WTC11 (cell line): ENCODE measurements at regions not wholly inside any gene's neighbourhood (a gene's known extent, or its start where the extent isn't known, plus 50 kb on each side); places are given as distances from the start of the nearest gene placed in this dataset.

Source experiments
- ATAC-seq: fragments of 200-7000 bp; cut with Tn5 transposase; 2 replicates; pipeline ENCODE4 v1.10.0; 2021; ENCODE audit warnings: mild to moderate bottlenecking, moderate library complexity
- CTCF ChIA-PET: fragments of 300-600 bp; sonication (Branson Sonifier 250); formaldehyde crosslinking; loops from one replicate; lab custom pipeline; 2021; ENCODE audit warnings: antibody characterized with exemption; lab: Charles Lee
- POLR2A ChIA-PET: fragments of 350-600 bp; sonication (Branson Sonifier 250); formaldehyde crosslinking; loops from one replicate; lab custom pipeline; 2021; ENCODE audit warnings: antibody characterized with exemption; lab: Charles Lee
- DNase-seq: peaks from one replicate; pipeline ENCODE4 v3.0.0; 2021; ENCODE audit warnings: low spot score
- H3K27ac Mint-ChIP-seq: 2 replicates; pipeline ENCODE4 v1.8.0; 2021; ENCODE audit warnings: mixed read lengths
- H3K27me3 Mint-ChIP-seq: 2 replicates; pipeline ENCODE4 v1.8.0; 2021; ENCODE audit warnings: low read depth, mild to moderate bottlenecking, moderate library complexity, mixed read lengths
- H3K36me3 Mint-ChIP-seq: 2 replicates; pipeline ENCODE4 v1.8.0; 2021; ENCODE audit warnings: mixed read lengths
- H3K4me1 Mint-ChIP-seq: 2 replicates; pipeline ENCODE4 v1.8.0; 2022; ENCODE audit warnings: mixed read lengths
- H3K4me3 Mint-ChIP-seq: 2 replicates; pipeline ENCODE4 v1.8.0; 2021; ENCODE audit warnings: mild to moderate bottlenecking, moderate library complexity, mixed read lengths
- H3K9me3 Mint-ChIP-seq: 2 replicates; pipeline ENCODE4 v1.8.0; 2021; ENCODE audit warnings: mixed read lengths
- ATF1 ChIP-seq: sonication (generic); formaldehyde crosslinking; IDR thresholded peaks from 2 replicates; pipeline ENCODE4 v1.8.1; 2023; ENCODE audit warnings: mild to moderate bottlenecking, moderate library complexity, missing genetic modification reagents
- FOXK1 ChIP-seq: sonication (generic); formaldehyde crosslinking; IDR thresholded peaks from 2 replicates; pipeline ENCODE4 v1.8.0; 2022; ENCODE audit warnings: mild to moderate bottlenecking, moderate library complexity, missing genetic modification reagents
- FOXP4 ChIP-seq: sonication (generic); formaldehyde crosslinking; IDR thresholded peaks from 2 replicates; pipeline ENCODE4 v1.8.0; 2022; ENCODE audit warnings: mild to moderate bottlenecking, missing genetic modification reagents
- HMGA2 ChIP-seq: fragments of 250-450 bp; sonication (Bioruptor Pico); IDR thresholded peaks from 2 replicates; pipeline ENCODE4 v1.4.0; 2021; ENCODE audit warnings: mild to moderate bottlenecking, moderate library complexity
- TP53 ChIP-seq: sonication (generic); formaldehyde crosslinking; IDR thresholded peaks from 2 replicates; pipeline ENCODE4 v1.8.1; 2023; ENCODE audit warnings: mild to moderate bottlenecking, missing genetic modification reagents
- ZNF281 ChIP-seq: sonication (generic); formaldehyde crosslinking; IDR thresholded peaks from 2 replicates; pipeline ENCODE4 v1.8.0; 2023; ENCODE audit warnings: mild to moderate bottlenecking, missing genetic modification reagents
- ZNF423 ChIP-seq: fragments of 250-450 bp; sonication (Bioruptor Pico); IDR thresholded peaks from 2 replicates; pipeline ENCODE4 v2.1.2; 2022; ENCODE audit warnings: mild to moderate bottlenecking, moderate library complexity
- ZNF532 ChIP-seq: fragments of 250-450 bp; sonication (Bioruptor Pico); IDR thresholded peaks from 2 replicates; pipeline ENCODE4 v1.9.0; 2021; ENCODE audit warnings: mild to moderate bottlenecking, borderline replicate concordance
- TF ChIP-seq, protein P1 (sequence below): sonication (generic); formaldehyde crosslinking; IDR thresholded peaks from 2 replicates; pipeline ENCODE4 v1.8.1; 2023; ENCODE audit warnings: mild to moderate bottlenecking, missing genetic modification reagents, borderline replicate concordance
- TF ChIP-seq, protein P2 (sequence below): sonication (generic); formaldehyde crosslinking; IDR thresholded peaks from 2 replicates; pipeline ENCODE4 v1.8.0; 2023; ENCODE audit warnings: missing genetic modification reagents, mild to moderate bottlenecking, borderline replicate concordance

GRCh38 chr2:121838551-121838950 is 83.1 kb downstream of the TSN start (continued):
- TF ChIP-seq, protein P1, sequence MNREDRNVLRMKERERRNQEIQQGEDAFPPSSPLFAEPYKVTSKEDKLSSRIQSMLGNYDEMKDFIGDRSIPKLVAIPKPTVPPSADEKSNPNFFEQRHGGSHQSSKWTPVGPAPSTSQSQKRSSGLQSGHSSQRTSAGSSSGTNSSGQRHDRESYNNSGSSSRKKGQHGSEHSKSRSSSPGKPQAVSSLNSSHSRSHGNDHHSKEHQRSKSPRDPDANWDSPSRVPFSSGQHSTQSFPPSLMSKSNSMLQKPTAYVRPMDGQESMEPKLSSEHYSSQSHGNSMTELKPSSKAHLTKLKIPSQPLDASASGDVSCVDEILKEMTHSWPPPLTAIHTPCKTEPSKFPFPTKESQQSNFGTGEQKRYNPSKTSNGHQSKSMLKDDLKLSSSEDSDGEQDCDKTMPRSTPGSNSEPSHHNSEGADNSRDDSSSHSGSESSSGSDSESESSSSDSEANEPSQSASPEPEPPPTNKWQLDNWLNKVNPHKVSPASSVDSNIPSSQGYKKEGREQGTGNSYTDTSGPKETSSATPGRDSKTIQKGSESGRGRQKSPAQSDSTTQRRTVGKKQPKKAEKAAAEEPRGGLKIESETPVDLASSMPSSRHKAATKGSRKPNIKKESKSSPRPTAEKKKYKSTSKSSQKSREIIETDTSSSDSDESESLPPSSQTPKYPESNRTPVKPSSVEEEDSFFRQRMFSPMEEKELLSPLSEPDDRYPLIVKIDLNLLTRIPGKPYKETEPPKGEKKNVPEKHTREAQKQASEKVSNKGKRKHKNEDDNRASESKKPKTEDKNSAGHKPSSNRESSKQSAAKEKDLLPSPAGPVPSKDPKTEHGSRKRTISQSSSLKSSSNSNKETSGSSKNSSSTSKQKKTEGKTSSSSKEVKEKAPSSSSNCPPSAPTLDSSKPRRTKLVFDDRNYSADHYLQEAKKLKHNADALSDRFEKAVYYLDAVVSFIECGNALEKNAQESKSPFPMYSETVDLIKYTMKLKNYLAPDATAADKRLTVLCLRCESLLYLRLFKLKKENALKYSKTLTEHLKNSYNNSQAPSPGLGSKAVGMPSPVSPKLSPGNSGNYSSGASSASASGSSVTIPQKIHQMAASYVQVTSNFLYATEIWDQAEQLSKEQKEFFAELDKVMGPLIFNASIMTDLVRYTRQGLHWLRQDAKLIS (CRISPR knock-in tag): no peak

- Mint-ChIP-seq H3K4me3 (no peak overlapping the region), H3K27me3 (peaks cover 33% of the 10 kb centered on the region), H3K9me3 (peaks cover 23% of the 10 kb centered on the region), H3K27ac (no peak overlapping the region), H3K36me3 (peaks cover 14% of the 10 kb centered on the region), H3K4me1 (no peaks in the 10 kb centered on the region)
- ChIA-PET CTCF (interaction anchor here (1.0 kb wide), 1 partner anchor 14 kb away, joined by 3 read pairs; no protein-coding TSS in a partner anchor), POLR2A (interaction anchor here (0.7 kb wide), 1 partner anchor 97 kb away, joined by 5 read pairs; no protein-coding TSS in a partner anchor)
- no peak for DNase-seq
- no peak for TF ChIP-seq HMGA2 (CRISPR knock-in tag)
- TF ChIP-seq ZNF281: no peak
- no peak for TF ChIP-seq TP53
- no peak for TF ChIP-seq ZNF423 (CRISPR knock-in tag)
- TF ChIP-seq FOXK1 (CRISPR knock-in tag): no peak
- TF ChIP-seq, protein P2, sequence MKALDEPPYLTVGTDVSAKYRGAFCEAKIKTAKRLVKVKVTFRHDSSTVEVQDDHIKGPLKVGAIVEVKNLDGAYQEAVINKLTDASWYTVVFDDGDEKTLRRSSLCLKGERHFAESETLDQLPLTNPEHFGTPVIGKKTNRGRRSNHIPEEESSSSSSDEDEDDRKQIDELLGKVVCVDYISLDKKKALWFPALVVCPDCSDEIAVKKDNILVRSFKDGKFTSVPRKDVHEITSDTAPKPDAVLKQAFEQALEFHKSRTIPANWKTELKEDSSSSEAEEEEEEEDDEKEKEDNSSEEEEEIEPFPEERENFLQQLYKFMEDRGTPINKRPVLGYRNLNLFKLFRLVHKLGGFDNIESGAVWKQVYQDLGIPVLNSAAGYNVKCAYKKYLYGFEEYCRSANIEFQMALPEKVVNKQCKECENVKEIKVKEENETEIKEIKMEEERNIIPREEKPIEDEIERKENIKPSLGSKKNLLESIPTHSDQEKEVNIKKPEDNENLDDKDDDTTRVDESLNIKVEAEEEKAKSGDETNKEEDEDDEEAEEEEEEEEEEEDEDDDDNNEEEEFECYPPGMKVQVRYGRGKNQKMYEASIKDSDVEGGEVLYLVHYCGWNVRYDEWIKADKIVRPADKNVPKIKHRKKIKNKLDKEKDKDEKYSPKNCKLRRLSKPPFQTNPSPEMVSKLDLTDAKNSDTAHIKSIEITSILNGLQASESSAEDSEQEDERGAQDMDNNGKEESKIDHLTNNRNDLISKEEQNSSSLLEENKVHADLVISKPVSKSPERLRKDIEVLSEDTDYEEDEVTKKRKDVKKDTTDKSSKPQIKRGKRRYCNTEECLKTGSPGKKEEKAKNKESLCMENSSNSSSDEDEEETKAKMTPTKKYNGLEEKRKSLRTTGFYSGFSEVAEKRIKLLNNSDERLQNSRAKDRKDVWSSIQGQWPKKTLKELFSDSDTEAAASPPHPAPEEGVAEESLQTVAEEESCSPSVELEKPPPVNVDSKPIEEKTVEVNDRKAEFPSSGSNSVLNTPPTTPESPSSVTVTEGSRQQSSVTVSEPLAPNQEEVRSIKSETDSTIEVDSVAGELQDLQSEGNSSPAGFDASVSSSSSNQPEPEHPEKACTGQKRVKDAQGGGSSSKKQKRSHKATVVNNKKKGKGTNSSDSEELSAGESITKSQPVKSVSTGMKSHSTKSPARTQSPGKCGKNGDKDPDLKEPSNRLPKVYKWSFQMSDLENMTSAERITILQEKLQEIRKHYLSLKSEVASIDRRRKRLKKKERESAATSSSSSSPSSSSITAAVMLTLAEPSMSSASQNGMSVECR (CRISPR knock-in tag): no peak
- TF ChIP-seq FOXP4 (CRISPR knock-in tag): no peak
- no peak for TF ChIP-seq ATF1 (CRISPR knock-in tag)
- no peak for TF ChIP-seq ZNF532 (CRISPR knock-in tag)
- no peak for ATAC-seq
Observed at GRCh38 chr2:121839584-121839983, 84.1 kb downstream of the TSN start.
